ENCODE measurements at regions not wholly inside any gene's neighbourhood (a gene's known extent, or its start where the extent isn't known, plus 50 kb on each side); places are given as distances from the start of the nearest gene placed in this dataset.

- Histone ChIP-seq H3K9me3 (ENCODE audit: low read length) (no peaks in the 10 kb centered on the region), H3K4me1 (ENCODE audit: insufficient read depth, low read length) (no peaks in the 10 kb centered on the region), H4K20me1 (ENCODE audit: insufficient read depth, low read length) (no peaks in the 10 kb centered on the region), H3K27me3 (ENCODE audit: control insufficient read depth in 1 of 2, insufficient read depth in 2 of 2, low read length in 2 of 2) (no peaks in the 10 kb centered on the region; a peak in 1 of 5 replicates), H2AFZ (ENCODE audit: low read length) (no peak overlapping the region), H3K36me3 (replicated peaks in 1 of 2; ENCODE audit: control insufficient read depth in 1 of 2, insufficient read depth in 2 of 2, low read length in 2 of 2) (no peaks in the 10 kb centered on the region), H3K4me2 (ENCODE audit: low read depth, low read length) (no peak overlapping the region), H3K4me3 (replicated peaks in 1 of 3; ENCODE audit: insufficient read depth in 1 of 3, low read depth in 2 of 3, low read length in 3 of 3) (no peak overlapping the region), H3K27ac (ENCODE audit: extremely low read length, insufficient read depth, low read length) (no peak overlapping the region), H3K9ac (ENCODE audit: insufficient read depth, low read depth, low read length) (no peak overlapping the region), H3K79me2 (ENCODE audit: insufficient read depth, low read length) (no peaks in the 10 kb centered on the region)
- ATAC-seq, result no peak
- no peak for FAIRE-seq
- TF ChIP-seq NFAT5 (CRISPR knock-in tag; IDR thresholded peaks at IDR 0.05) (no peak), PAX8 (CRISPR knock-in tag; IDR thresholded peaks at IDR 0.05; ENCODE audit: borderline replicate concordance) (no peak), REXO4 (CRISPR knock-in tag; IDR thresholded peaks at IDR 0.05; ENCODE audit: borderline replicate concordance) (no peak), MATR3 (CRISPR knock-in tag; IDR thresholded peaks at IDR 0.05) (no peak), ZNF12 (CRISPR knock-in tag; IDR thresholded peaks at IDR 0.05) (no peak), E2F5 (CRISPR knock-in tag; conservative IDR thresholded peaks at IDR 0.05) (no peak), SP5 (CRISPR knock-in tag; IDR thresholded peaks at IDR 0.05; ENCODE audit: borderline replicate concordance, low read depth) (no peak), ZNF713 (CRISPR knock-in tag; IDR thresholded peaks at IDR 0.05) (no peak), CENPX (CRISPR knock-in tag; IDR thresholded peaks at IDR 0.05) (no peak), MIXL1 (CRISPR knock-in tag; IDR thresholded peaks at IDR 0.05) (no peak), ZNF343 (CRISPR knock-in tag; IDR thresholded peaks at IDR 0.05) (no peak)
- CTCF ChIA-PET (ENCODE audit: low intra/inter-chr PET ratio, low total read pairs), result no interaction called here
- 20% methylated on average over 5 of the region's 5 CpGs for WGBS (ENCODE audit: low lambda C conversion rate)
- no peak for DNase-seq (ENCODE audit: low spot score)
- BruUV-seq (replicated peaks), result no TSS peak
- POLR2A ChIA-PET, result no interaction called here
- intact Hi-C loops (cut with micrococcal nuclease; ENCODE audit: unreplicated experiment) (no loop called here), in situ Hi-C loops (cut with HindIII; ENCODE audit: extremely low pct_ligation_motif_present, low pct_unique_long_range_greater_than_20kb) (no loop called here)
Measured at GRCh38 chr12:67788118-67788517, 139.6 kb downstream of the DYRK2 start.
